ENCODE measurements at regions not wholly inside any gene's neighbourhood (a gene's known extent, or its start where the extent isn't known, plus 50 kb on each side); places are given as distances from the start of the nearest gene placed in this dataset.
"Not testable (repeated sequence)": the region's sequence is repeated elsewhere in the genome, so short reads cannot be mapped to it uniquely, and the experiment has no call there.

DNA sequence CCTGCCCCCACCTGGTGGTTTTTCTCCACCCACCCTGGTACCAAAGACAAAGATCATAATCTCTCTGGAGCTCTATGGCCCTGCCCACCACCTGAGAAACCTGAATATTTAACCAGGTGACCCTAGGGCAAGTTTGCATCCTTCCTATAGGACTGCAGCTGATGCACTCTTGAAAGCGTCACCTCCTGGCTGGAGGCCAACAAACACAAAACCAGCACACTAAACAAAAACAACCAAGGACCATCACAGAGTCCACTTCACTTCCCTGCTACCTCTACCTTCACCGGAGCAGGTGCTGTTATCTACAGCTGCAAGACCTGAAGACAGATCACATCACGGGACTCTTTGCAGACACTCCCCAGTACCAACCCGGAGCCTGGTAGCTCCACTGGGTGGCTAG is 296.7 kb upstream of the FGF13 start:
- H4K20me1 ChIP-seq (replicated peaks; ENCODE audit: insufficient read depth) = no peaks in the 10 kb centered on the region
- no peaks in the 10 kb centered on the region for H3K36me3 ChIP-seq (ENCODE audit: insufficient read depth)
- H3F3A ChIP-seq (replicated peaks; ENCODE audit: low read depth) = no peaks in the 10 kb centered on the region
- no peak overlapping the region for H2AFZ ChIP-seq
- no peaks in the 10 kb centered on the region for H3K27me3 ChIP-seq (ENCODE audit: insufficient read depth)
- H3K4me3 ChIP-seq = no peak overlapping the region
- H3K79me2 ChIP-seq (replicated peaks; ENCODE audit: insufficient read depth) = no peaks in the 10 kb centered on the region
- H3K9me2 ChIP-seq (ENCODE audit: insufficient read depth) = no peaks in the 10 kb centered on the region
- DNase-seq (ENCODE audit: low spot score) (no peak), ATAC-seq (no peak)
- no peak overlapping the region for H3K4me3 Mint-ChIP-seq
- H3K4me2 ChIP-seq = no peak overlapping the region
- H3K27ac ChIP-seq (ENCODE audit: low read depth) = no peak overlapping the region
- H3K9me3 Mint-ChIP-seq = peaks cover 8% of the 10 kb centered on the region; the same call in 2 of the 3 replicates
- no peak overlapping the region for H3K27ac Mint-ChIP-seq
- H3K27me3 Mint-ChIP-seq (ENCODE audit: insufficient read depth, low read depth, poor library complexity) = peaks cover 4% of the 10 kb centered on the region
- H3K36me3 Mint-ChIP-seq (ENCODE audit: low read depth) = peaks cover 2% of the 10 kb centered on the region; the same call in 1 of the 3 replicates
- H3K4me1 Mint-ChIP-seq = peaks cover 5% of the 10 kb centered on the region; the same call in 2 of the 3 replicates
- TF ChIP-seq POLR2AphosphoS5 (IDR thresholded peaks at IDR 0.05; ENCODE audit: low read depth) (no peak), STAT1 (IDR thresholded peaks at IDR 0.05; ENCODE audit: unreplicated experiment) (no peak), EZH2 (IDR thresholded peaks at IDR 0.05; ENCODE audit: low read depth, unreplicated experiment) (no peak), EZH2phosphoT487 (IDR thresholded peaks at IDR 0.05; ENCODE audit: unreplicated experiment) (no peak)
- TF ChIP-seq, protein P1, sequence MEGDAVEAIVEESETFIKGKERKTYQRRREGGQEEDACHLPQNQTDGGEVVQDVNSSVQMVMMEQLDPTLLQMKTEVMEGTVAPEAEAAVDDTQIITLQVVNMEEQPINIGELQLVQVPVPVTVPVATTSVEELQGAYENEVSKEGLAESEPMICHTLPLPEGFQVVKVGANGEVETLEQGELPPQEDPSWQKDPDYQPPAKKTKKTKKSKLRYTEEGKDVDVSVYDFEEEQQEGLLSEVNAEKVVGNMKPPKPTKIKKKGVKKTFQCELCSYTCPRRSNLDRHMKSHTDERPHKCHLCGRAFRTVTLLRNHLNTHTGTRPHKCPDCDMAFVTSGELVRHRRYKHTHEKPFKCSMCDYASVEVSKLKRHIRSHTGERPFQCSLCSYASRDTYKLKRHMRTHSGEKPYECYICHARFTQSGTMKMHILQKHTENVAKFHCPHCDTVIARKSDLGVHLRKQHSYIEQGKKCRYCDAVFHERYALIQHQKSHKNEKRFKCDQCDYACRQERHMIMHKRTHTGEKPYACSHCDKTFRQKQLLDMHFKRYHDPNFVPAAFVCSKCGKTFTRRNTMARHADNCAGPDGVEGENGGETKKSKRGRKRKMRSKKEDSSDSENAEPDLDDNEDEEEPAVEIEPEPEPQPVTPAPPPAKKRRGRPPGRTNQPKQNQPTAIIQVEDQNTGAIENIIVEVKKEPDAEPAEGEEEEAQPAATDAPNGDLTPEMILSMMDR (conservative IDR thresholded peaks at IDR 0.05; ENCODE audit: low read depth in 2 of 2) = no peak
- TF ChIP-seq, protein P2, sequence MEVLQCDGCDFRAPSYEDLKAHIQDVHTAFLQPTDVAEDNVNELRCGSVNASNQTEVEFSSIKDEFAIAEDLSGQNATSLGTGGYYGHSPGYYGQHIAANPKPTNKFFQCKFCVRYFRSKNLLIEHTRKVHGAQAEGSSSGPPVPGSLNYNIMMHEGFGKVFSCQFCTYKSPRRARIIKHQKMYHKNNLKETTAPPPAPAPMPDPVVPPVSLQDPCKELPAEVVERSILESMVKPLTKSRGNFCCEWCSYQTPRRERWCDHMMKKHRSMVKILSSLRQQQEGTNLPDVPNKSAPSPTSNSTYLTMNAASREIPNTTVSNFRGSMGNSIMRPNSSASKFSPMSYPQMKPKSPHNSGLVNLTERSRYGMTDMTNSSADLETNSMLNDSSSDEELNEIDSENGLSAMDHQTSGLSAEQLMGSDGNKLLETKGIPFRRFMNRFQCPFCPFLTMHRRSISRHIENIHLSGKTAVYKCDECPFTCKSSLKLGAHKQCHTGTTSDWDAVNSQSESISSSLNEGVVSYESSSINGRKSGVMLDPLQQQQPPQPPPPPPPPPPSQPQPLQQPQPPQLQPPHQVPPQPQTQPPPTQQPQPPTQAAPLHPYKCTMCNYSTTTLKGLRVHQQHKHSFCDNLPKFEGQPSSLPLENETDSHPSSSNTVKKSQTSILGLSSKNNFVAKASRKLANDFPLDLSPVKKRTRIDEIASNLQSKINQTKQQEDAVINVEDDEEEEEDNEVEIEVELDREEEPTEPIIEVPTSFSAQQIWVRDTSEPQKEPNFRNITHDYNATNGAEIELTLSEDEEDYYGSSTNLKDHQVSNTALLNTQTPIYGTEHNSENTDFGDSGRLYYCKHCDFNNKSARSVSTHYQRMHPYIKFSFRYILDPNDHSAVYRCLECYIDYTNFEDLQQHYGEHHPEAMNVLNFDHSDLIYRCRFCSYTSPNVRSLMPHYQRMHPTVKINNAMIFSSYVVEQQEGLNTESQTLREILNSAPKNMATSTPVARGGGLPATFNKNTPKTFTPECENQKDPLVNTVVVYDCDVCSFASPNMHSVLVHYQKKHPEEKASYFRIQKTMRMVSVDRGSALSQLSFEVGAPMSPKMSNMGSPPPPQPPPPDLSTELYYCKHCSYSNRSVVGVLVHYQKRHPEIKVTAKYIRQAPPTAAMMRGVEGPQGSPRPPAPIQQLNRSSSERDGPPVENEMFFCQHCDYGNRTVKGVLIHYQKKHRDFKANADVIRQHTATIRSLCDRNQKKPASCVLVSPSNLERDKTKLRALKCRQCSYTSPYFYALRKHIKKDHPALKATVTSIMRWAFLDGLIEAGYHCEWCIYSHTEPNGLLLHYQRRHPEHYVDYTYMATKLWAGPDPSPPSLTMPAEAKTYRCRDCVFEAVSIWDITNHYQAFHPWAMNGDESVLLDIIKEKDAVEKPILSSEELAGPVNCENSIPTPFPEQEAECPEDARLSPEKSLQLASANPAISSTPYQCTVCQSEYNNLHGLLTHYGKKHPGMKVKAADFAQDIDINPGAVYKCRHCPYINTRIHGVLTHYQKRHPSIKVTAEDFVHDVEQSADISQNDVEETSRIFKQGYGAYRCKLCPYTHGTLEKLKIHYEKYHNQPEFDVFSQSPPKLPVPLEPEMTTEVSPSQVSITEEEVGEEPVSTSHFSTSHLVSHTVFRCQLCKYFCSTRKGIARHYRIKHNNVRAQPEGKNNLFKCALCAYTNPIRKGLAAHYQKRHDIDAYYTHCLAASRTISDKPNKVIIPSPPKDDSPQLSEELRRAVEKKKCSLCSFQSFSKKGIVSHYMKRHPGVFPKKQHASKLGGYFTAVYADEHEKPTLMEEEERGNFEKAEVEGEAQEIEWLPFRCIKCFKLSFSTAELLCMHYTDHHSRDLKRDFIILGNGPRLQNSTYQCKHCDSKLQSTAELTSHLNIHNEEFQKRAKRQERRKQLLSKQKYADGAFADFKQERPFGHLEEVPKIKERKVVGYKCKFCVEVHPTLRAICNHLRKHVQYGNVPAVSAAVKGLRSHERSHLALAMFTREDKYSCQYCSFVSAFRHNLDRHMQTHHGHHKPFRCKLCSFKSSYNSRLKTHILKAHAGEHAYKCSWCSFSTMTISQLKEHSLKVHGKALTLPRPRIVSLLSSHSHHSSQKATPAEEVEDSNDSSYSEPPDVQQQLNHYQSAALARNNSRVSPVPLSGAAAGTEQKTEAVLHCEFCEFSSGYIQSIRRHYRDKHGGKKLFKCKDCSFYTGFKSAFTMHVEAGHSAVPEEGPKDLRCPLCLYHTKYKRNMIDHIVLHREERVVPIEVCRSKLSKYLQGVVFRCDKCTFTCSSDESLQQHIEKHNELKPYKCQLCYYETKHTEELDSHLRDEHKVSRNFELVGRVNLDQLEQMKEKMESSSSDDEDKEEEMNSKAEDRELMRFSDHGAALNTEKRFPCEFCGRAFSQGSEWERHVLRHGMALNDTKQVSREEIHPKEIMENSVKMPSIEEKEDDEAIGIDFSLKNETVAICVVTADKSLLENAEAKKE (CRISPR knock-in tag; IDR thresholded peaks at IDR 0.05) = no peak
- H3K4me1 ChIP-seq (ENCODE audit: insufficient read depth) = no peaks in the 10 kb centered on the region

DNA sequence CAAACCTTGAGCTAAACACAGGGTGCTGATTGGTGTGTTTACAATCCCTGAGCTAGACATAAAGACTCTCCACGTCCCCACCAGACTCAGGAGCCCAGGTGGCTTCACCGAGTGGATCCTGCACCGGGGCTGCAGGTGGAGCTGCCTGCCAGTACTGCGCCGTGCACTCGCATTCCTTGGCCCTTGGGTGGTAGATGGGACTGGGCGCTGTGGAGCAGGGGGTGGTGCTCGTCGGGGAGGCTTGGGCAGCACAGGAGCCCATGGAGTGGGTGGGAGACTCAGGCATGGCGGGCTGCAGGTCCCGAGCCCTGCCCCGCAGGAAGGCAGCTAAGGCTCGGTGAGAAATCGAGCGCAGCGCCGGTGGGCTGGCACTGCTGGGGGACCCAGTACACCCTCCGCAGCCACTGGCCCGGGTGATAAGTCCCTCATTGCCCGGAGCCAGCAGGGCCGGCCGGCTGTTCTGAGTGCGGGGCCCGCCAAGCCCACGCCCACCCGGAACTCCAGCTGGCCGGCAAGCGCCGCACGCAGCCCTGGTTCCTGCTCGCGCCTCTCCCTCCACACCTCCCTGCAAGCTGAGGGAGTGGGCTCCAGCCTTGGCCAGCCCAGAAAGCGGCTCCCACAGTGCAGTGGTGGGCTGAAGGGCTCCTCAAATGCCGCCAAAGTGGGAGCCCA is 292.5 kb upstream of the FGF13 start:
- not testable (repeated sequence) for H3K9me3 Mint-ChIP-seq; H3K4me1 ChIP-seq (ENCODE audit: insufficient read depth); H3K79me2 ChIP-seq (replicated peaks; ENCODE audit: insufficient read depth); H3K36me3 ChIP-seq (ENCODE audit: insufficient read depth); H3K27ac ChIP-seq (ENCODE audit: low read depth); H3F3A ChIP-seq (replicated peaks; ENCODE audit: low read depth); H3K36me3 Mint-ChIP-seq (ENCODE audit: low read depth); H3K27ac Mint-ChIP-seq; H3K4me3 ChIP-seq; H3K4me1 Mint-ChIP-seq; H3K27me3 Mint-ChIP-seq (ENCODE audit: insufficient read depth, low read depth, poor library complexity); H3K4me3 Mint-ChIP-seq; H3K9me2 ChIP-seq (ENCODE audit: insufficient read depth); H2AFZ ChIP-seq; DNase-seq (ENCODE audit: low spot score); H3K27me3 ChIP-seq (ENCODE audit: insufficient read depth); H3K4me2 ChIP-seq; H4K20me1 ChIP-seq (replicated peaks; ENCODE audit: insufficient read depth); ATAC-seq
